Upper lobe of left lung (tissue), 6 donors: ENCODE measurements at regions not wholly inside any gene's neighbourhood (a gene's known extent, or its start where the extent isn't known, plus 50 kb on each side); places are given as distances from the start of the nearest gene placed in this dataset.
A peak's percentile ranks its signal among the peaks of the same experiment; 100 is the strongest.

ENCODE experiments used
- ATAC-seq, 2 donors: fragments of 200-7000 bp; cut with Tn5 transposase; one replicate each; pipeline ENCODE4 v1.9.1; 2022; ENCODE audit warnings: mild to moderate bottlenecking in 2 of 2, moderate library complexity in 2 of 2; ENCODE audit not compliant: low FRiP score in 2 of 2
- DNase-seq, 2 donors: peaks; one replicate each; pipeline ENCODE4 v3.0.0-alpha.2; 2019 to 2020
- H3K27ac ChIP-seq, 4 donors: fragments of 200-600 bp; sonication (generic); one replicate each; pipeline ENCODE4 v1.5.1; 2016 to 2019
- H3K27me3 ChIP-seq, 4 donors: fragments of 200-600 bp; sonication (generic); one replicate each; pipeline ENCODE4 v1.5.1; 2017 to 2019
- H3K36me3 ChIP-seq, 4 donors: fragments of 200-600 bp; sonication (generic); one replicate each; pipeline ENCODE4 v1.5.1; 2016 to 2019
- H3K4me1 ChIP-seq, 4 donors: fragments of 200-600 bp; sonication (generic); one replicate each; pipeline ENCODE4 v1.5.1; 2018 to 2019
- H3K4me3 ChIP-seq, 4 donors: fragments of 200-600 bp; sonication (generic); one replicate each; pipeline ENCODE4 v1.5.1; 2017 to 2019; ENCODE audit warnings: mild to moderate bottlenecking in 2 of 4, moderate library complexity in 1 of 4
- H3K9me3 ChIP-seq, 4 donors: fragments of 200-600 bp; sonication (generic); one replicate each; pipeline ENCODE4 v1.5.1; 2018 to 2019
- CTCF ChIP-seq, 6 experiments: fragments of 450-650 bp in 4 of 6; fragments of 200-600 bp in 2 of 6; sonication (generic) in 2 of 6; IDR thresholded peaks; one replicate each; pipeline ENCODE4 v1.5.1; 2016 to 2019; ENCODE audit warnings: antibody characterized with exemption in 6 of 6
- EP300 ChIP-seq, 4 donors: sonication (generic); formaldehyde crosslinking; IDR thresholded peaks; one replicate each; pipeline ENCODE4 v1.5.1; 2017; ENCODE audit warnings: antibody characterized with exemption in 4 of 4, control low read depth in 2 of 4
- POLR2A ChIP-seq, 4 donors: fragments of 450-650 bp; IDR thresholded peaks; one replicate each; pipeline ENCODE4 v1.5.1; 2016 to 2017; ENCODE audit warnings: antibody characterized with exemption in 4 of 4, mild to moderate bottlenecking in 2 of 4
- POLR2AphosphoS5 ChIP-seq, 2 donors: sonication (generic); formaldehyde crosslinking; IDR thresholded peaks; one replicate each; pipeline ENCODE4 v1.5.1; 2017; ENCODE audit warnings: antibody characterized with exemption in 2 of 2
- WGBS, 2 donors: methylation state at CpG; one replicate each; pipeline ENCODE4 v1.1.5; 2017 to 2018; 5-methylcytosine and 5-hydroxymethylcytosine counted together
- donor health status: DM: no; HTN: no; CAD: no; lungs with moderate emphysema.
- donor health status: DM: no; HTN: yes; CAD: no; lungs with severe emphysema.

- H3K9me3 ChIP-seq, result peaks cover 0 to 8% (median 6%) of the 10 kb centered on the region in 4 donors
- no peak overlapping the region for H3K4me3 ChIP-seq
- 92 to 95% methylated on average over 2 of the region's 2 CpGs for WGBS, 2 donors
- no peak for ATAC-seq
- no peaks in the 10 kb centered on the region for H3K36me3 ChIP-seq
- DNase-seq, result no peak
- H3K27me3 ChIP-seq, result no peaks in the 10 kb centered on the region
- no peak overlapping the region for H3K27ac ChIP-seq
- TF ChIP-seq EP300 (IDR thresholded peaks at IDR 0.05) (no peak), POLR2A (IDR thresholded peaks at IDR 0.05) (no peak), POLR2AphosphoS5 (IDR thresholded peaks at IDR 0.05) (no peak), CTCF (IDR thresholded peaks at IDR 0.05) (no peak)
- H3K4me1 ChIP-seq, result no peaks in the 10 kb centered on the region
These were observed 1195.2 kb downstream of the TBC1D22A start for GRCh38 chr22:47957649-47958048.

GRCh38 chr22:47954107-47954506, 1191.7 kb downstream of the TBC1D22A start:
- H3K36me3 ChIP-seq, result no peaks in the 10 kb centered on the region
- no peak overlapping the region for H3K27ac ChIP-seq
- no peaks in the 10 kb centered on the region for H3K27me3 ChIP-seq
- TF ChIP-seq POLR2AphosphoS5 (IDR thresholded peaks at IDR 0.05) (no peak), EP300 (IDR thresholded peaks at IDR 0.05) (no peak), CTCF (IDR thresholded peaks at IDR 0.05) (no peak), POLR2A (IDR thresholded peaks at IDR 0.05) (no peak)
- H3K4me1 ChIP-seq, result no peaks in the 10 kb centered on the region
- DNase-seq (no peak), ATAC-seq (no peak)
- WGBS, 2 donors, result 75 to 78% methylated on average over 7 of the region's 7 CpGs
- H3K4me3 ChIP-seq, result no peak overlapping the region
- peaks cover 0 to 8% (median 6%) of the 10 kb centered on the region in 4 donors for H3K9me3 ChIP-seq

GRCh38 chr22:47944941-47945340, 1182.5 kb downstream of the TBC1D22A start:
- Histone ChIP-seq H3K36me3 (no peaks in the 10 kb centered on the region), H3K4me3 (no peak overlapping the region), H3K9me3 (no peaks in the 10 kb centered on the region), H3K4me1 (no peaks in the 10 kb centered on the region), H3K27ac (no peak overlapping the region), H3K27me3 (no peaks in the 10 kb centered on the region)
- ATAC-seq, result peak in 1 of 2 donors; percentile 25
- WGBS, 2 donors, result 83 to 100% methylated on average over 2 to 6 of the region's 6 CpGs
- TF ChIP-seq POLR2AphosphoS5 (IDR thresholded peaks at IDR 0.05) (no peak), CTCF (IDR thresholded peaks at IDR 0.05) (no peak), EP300 (IDR thresholded peaks at IDR 0.05) (no peak), POLR2A (IDR thresholded peaks at IDR 0.05) (no peak)
- DNase-seq, result no peak

GRCh38 chr22:47943729-47944700, 1181.6 kb downstream of the TBC1D22A start:
- H3K27ac ChIP-seq, result no peak overlapping the region
- ATAC-seq (no peak), DNase-seq (no peak)
- no peaks in the 10 kb centered on the region for H3K4me1 ChIP-seq
- H3K9me3 ChIP-seq, result no peaks in the 10 kb centered on the region
- WGBS, 2 donors, result 83 to 84% methylated on average over 13 of the region's 13 CpGs
- no peaks in the 10 kb centered on the region for H3K36me3 ChIP-seq
- no peak overlapping the region for H3K4me3 ChIP-seq
- no peak for TF ChIP-seq CTCF (IDR thresholded peaks at IDR 0.05)
- no peak for TF ChIP-seq POLR2AphosphoS5 (IDR thresholded peaks at IDR 0.05)
- H3K27me3 ChIP-seq, result no peaks in the 10 kb centered on the region
